Gastroesophageal sphincter (tissue), 4 donors: ENCODE measurements at regions not wholly inside any gene's neighbourhood (a gene's known extent, or its start where the extent isn't known, plus 50 kb on each side); places are given as distances from the start of the nearest gene placed in this dataset.

Source experiments
- ATAC-seq: fragments of 150-250 bp; one replicate; pipeline ENCODE4 v1.9.1; 2016; ENCODE audit warnings: mild to moderate bottlenecking, moderate library complexity
- H3K27ac ChIP-seq, 4 donors: fragments of 200-600 bp; sonication (generic) in 3 of 4; 1 replicate in 3 of 4; 2 replicates in 1 of 4; pipeline ENCODE4 v1.5.1; 2016 to 2019
- H3K27me3 ChIP-seq: fragments of 200-600 bp; sonication (generic); one replicate; pipeline ENCODE4 v1.5.1; 2019
- H3K36me3 ChIP-seq, 2 donors: fragments of 200-600 bp; sonication (generic); one replicate each; pipeline ENCODE4 v1.5.1; 2019; ENCODE audit warnings: control low read depth in 1 of 2
- H3K4me1 ChIP-seq, 3 donors: fragments of 200-600 bp; sonication (generic); 1 replicate in 2 of 3; 2 replicates in 1 of 3; pipeline ENCODE4 v1.5.1; 2016 to 2019; ENCODE audit warnings: control low read depth in 2 of 3
- H3K4me3 ChIP-seq, 2 donors: fragments of 200-600 bp; sonication (generic); one replicate each; pipeline ENCODE4 v1.5.1; 2019; ENCODE audit warnings: mild to moderate bottlenecking in 1 of 2, moderate library complexity in 1 of 2
- H3K9me3 ChIP-seq, 3 donors: fragments of 200-600 bp; sonication (generic); one replicate each; pipeline ENCODE4 v1.5.1; 2017 to 2019; ENCODE audit warnings: control low read depth in 2 of 3
- CTCF ChIP-seq, 4 experiments: fragments of 200-600 bp in 2 of 4; fragments of 450-650 bp in 2 of 4; sonication (generic) in 1 of 4; IDR thresholded peaks; one replicate each; pipeline ENCODE4 v1.5.1; 2017 to 2019; ENCODE audit warnings: antibody characterized with exemption in 4 of 4, mild to moderate bottlenecking in 2 of 4, moderate library complexity in 2 of 4
- EP300 ChIP-seq: sonication (generic); formaldehyde crosslinking; IDR thresholded peaks from one replicate; pipeline ENCODE4 v1.6.1; 2017; ENCODE audit warnings: antibody characterized with exemption, mild to moderate bottlenecking
- POLR2A ChIP-seq, 2 donors: fragments of 450-650 bp; IDR thresholded peaks; one replicate each; pipeline ENCODE4 v1.6.1; 2017; ENCODE audit warnings: antibody characterized with exemption in 2 of 2, mild to moderate bottlenecking in 2 of 2, moderate library complexity in 1 of 2
- POLR2AphosphoS5 ChIP-seq: sonication (generic); formaldehyde crosslinking; IDR thresholded peaks from one replicate; pipeline ENCODE4 v1.6.1; 2017; ENCODE audit warnings: antibody characterized with exemption
- WGBS, 2 donors: methylation state at CpG; one replicate each; pipeline ENCODE4 v1.1.5; 2018; ENCODE audit warnings: low coverage in 1 of 2; 5-methylcytosine and 5-hydroxymethylcytosine counted together

GRCh38 chr14:61219673-61220072, 61.5 kb downstream of the TMEM30B start:
- ATAC-seq: no peak
- WGBS, 2 donors: 61 to 65% methylated on average over 2 to 3 of the region's 3 CpGs
- Histone ChIP-seq H3K36me3 (no peaks in the 10 kb centered on the region), H3K9me3 (no peaks in the 10 kb centered on the region), H3K27ac (no peak overlapping the region), H3K4me3 (no peak overlapping the region), H3K4me1 (peaks cover 0 to 5% (median 0%) of the 10 kb centered on the region in 3 donors), H3K27me3 (no peaks in the 10 kb centered on the region)
- TF ChIP-seq EP300 (no peak), CTCF (IDR thresholded peaks at IDR 0.05) (no peak), POLR2AphosphoS5 (no peak), POLR2A (IDR thresholded peaks at IDR 0.05) (no peak)

- no peak for ATAC-seq
- Histone ChIP-seq H3K36me3 (no peaks in the 10 kb centered on the region), H3K9me3 (no peaks in the 10 kb centered on the region), H3K27ac (no peak overlapping the region), H3K4me1 (peaks cover 0 to 5% (median 0%) of the 10 kb centered on the region in 3 donors), H3K4me3 (no peak overlapping the region), H3K27me3 (no peaks in the 10 kb centered on the region)
- WGBS, 2 donors: 40 to 41% methylated on average over 1 of the region's 1 CpG
- TF ChIP-seq EP300: no peak
- TF ChIP-seq POLR2A (IDR thresholded peaks at IDR 0.05): no peak
- no peak for TF ChIP-seq CTCF (IDR thresholded peaks at IDR 0.05)
- TF ChIP-seq POLR2AphosphoS5: no peak
Observed at GRCh38 chr14:61219256-61219655, 61.9 kb downstream of the TMEM30B start.

GRCh38 chr14:61218767-61219166, 62.4 kb downstream of the TMEM30B start:
- peak overlapping the region in 1 of 4 donors; percentile 4 for H3K27ac ChIP-seq
- WGBS, 2 donors: 33 to 60% methylated on average over 1 to 2 of the region's 6 CpGs
- no peak for TF ChIP-seq POLR2AphosphoS5
- TF ChIP-seq CTCF (IDR thresholded peaks at IDR 0.05): no peak
- TF ChIP-seq EP300: no peak
- TF ChIP-seq POLR2A (IDR thresholded peaks at IDR 0.05): no peak
- H3K36me3 ChIP-seq: no peaks in the 10 kb centered on the region
- H3K27me3 ChIP-seq: no peaks in the 10 kb centered on the region
- H3K4me1 ChIP-seq: peaks cover 0 to 5% (median 0%) of the 10 kb centered on the region in 3 donors
- ATAC-seq: peak; percentile 39
- H3K4me3 ChIP-seq: no peak overlapping the region
- H3K9me3 ChIP-seq: no peaks in the 10 kb centered on the region

GRCh38 chr14:61218157-61218556, 63.0 kb downstream of the TMEM30B start:
- TF ChIP-seq EP300 (no peak), POLR2AphosphoS5 (no peak), CTCF (IDR thresholded peaks at IDR 0.05) (no peak)
- no peaks in the 10 kb centered on the region for H3K36me3 ChIP-seq
- 65 to 81% methylated on average over 5 of the region's 5 CpGs for WGBS, 2 donors

GRCh38 chr14:61217516-61217915, 63.6 kb downstream of the TMEM30B start:
- no peak overlapping the region for H3K27ac ChIP-seq
- no peak for ATAC-seq

More at GRCh38 chr14:61218157-61218556, 63.0 kb downstream of the TMEM30B start:
- Histone ChIP-seq H3K4me1 (peaks cover 0 to 5% (median 0%) of the 10 kb centered on the region in 3 donors), H3K27me3 (no peaks in the 10 kb centered on the region), H3K4me3 (no peak overlapping the region), H3K9me3 (no peaks in the 10 kb centered on the region), H3K27ac (no peak overlapping the region)
- ATAC-seq: no peak

More at GRCh38 chr14:61217516-61217915, 63.6 kb downstream of the TMEM30B start:
- H3K9me3 ChIP-seq: no peaks in the 10 kb centered on the region
- H3K4me1 ChIP-seq: peaks cover 0 to 5% (median 0%) of the 10 kb centered on the region in 3 donors
- H3K36me3 ChIP-seq: no peaks in the 10 kb centered on the region
- H3K27me3 ChIP-seq: no peaks in the 10 kb centered on the region
- WGBS, 2 donors: 51 to 60% methylated on average over 2 of the region's 2 CpGs
- no peak for TF ChIP-seq POLR2A (IDR thresholded peaks at IDR 0.05)
- no peak for TF ChIP-seq POLR2AphosphoS5
- H3K4me3 ChIP-seq: no peak overlapping the region
